Lower lobe of right lung (tissue), 2 donors: ENCODE measurements at regions not wholly inside any gene's neighbourhood (a gene's known extent, or its start where the extent isn't known, plus 50 kb on each side); places are given as distances from the start of the nearest gene placed in this dataset.

Experiments
- ATAC-seq, 2 donors: fragments of 200-7000 bp; cut with Tn5 transposase; one replicate each; pipeline ENCODE4 v1.9.1; 2020 to 2022; ENCODE audit warnings: mild to moderate bottlenecking in 2 of 2, moderate library complexity in 2 of 2
- DNase-seq: peaks from one replicate; pipeline ENCODE4 v3.0.0-alpha.2; 2020
- H3K27ac ChIP-seq: fragments of 200-600 bp; one replicate; pipeline ENCODE4 v1.8.0; 2022
- H3K27me3 ChIP-seq: fragments of 200-600 bp; one replicate; pipeline ENCODE4 v1.8.0; 2022; ENCODE audit warnings: low read depth
- H3K36me3 ChIP-seq: fragments of 200-600 bp; one replicate; pipeline ENCODE4 v1.8.0; 2022; ENCODE audit warnings: mild to moderate bottlenecking
- H3K4me1 ChIP-seq: fragments of 200-600 bp; one replicate; pipeline ENCODE4 v1.8.0; 2022
- H3K4me3 ChIP-seq: fragments of 200-600 bp; one replicate; pipeline ENCODE4 v1.8.0; 2022; ENCODE audit warnings: mild to moderate bottlenecking
- H3K9me3 ChIP-seq: fragments of 200-600 bp; one replicate; pipeline ENCODE4 v1.8.0; 2022
- intact Hi-C: fragments of 100-400 bp; cut with DNase I; formaldehyde crosslinking; loops from one replicate; pipeline ENCODE4 v1.11.0; 2022
- TF ChIP-seq, protein P1 (sequence below): fragments of 200-600 bp; IDR thresholded peaks from one replicate; pipeline ENCODE4 v1.8.0; 2022; ENCODE audit warnings: antibody characterized with exemption, mild to moderate bottlenecking
- donor health status: DM: no; HTN: yes; CAD: no; lungs with severe emphysema.

DNA sequence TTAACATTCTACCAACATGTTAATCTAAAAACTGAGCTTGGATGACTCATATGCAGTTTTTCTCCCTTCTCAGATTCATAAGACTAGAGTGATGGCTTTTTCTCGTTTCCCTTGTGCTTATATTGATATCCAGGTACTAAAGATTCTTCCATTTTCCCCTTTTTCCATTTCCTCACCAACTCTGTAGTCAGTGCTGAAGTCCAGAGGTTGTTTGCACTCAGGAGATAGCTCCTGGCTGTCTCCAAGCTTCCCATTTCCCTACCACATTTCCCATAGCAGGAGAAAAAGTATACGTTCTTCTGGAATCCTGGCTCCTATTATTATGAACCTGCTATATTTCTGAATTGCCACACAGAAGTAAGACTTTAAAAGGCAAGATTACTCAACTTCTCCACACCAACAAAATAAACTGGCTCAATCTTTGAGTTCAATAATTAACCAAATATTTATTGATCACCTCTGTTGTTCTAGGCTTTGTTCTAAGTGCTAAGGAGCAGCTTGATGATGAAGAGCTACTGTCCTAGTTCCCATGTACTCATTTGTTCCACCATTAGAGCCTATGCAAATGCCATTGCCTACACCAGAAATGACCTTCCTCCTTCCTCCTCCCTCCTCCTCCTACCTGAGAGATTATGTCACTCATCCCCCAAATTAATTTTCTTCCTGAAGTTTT, 454.4 kb upstream of the RPS6KA3 start:
- no peak overlapping the region for H3K4me3 ChIP-seq
- H3K4me1 ChIP-seq, result no peaks in the 10 kb centered on the region
- DNase-seq (no peak), ATAC-seq (no peak)
- H3K27me3 ChIP-seq, result no peaks in the 10 kb centered on the region
- no peaks in the 10 kb centered on the region for H3K36me3 ChIP-seq
- H3K9me3 ChIP-seq, result no peaks in the 10 kb centered on the region
- no peak overlapping the region for H3K27ac ChIP-seq
- TF ChIP-seq, protein P1, sequence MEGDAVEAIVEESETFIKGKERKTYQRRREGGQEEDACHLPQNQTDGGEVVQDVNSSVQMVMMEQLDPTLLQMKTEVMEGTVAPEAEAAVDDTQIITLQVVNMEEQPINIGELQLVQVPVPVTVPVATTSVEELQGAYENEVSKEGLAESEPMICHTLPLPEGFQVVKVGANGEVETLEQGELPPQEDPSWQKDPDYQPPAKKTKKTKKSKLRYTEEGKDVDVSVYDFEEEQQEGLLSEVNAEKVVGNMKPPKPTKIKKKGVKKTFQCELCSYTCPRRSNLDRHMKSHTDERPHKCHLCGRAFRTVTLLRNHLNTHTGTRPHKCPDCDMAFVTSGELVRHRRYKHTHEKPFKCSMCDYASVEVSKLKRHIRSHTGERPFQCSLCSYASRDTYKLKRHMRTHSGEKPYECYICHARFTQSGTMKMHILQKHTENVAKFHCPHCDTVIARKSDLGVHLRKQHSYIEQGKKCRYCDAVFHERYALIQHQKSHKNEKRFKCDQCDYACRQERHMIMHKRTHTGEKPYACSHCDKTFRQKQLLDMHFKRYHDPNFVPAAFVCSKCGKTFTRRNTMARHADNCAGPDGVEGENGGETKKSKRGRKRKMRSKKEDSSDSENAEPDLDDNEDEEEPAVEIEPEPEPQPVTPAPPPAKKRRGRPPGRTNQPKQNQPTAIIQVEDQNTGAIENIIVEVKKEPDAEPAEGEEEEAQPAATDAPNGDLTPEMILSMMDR, result no peak
- intact Hi-C loops, result no loop called here

DNA sequence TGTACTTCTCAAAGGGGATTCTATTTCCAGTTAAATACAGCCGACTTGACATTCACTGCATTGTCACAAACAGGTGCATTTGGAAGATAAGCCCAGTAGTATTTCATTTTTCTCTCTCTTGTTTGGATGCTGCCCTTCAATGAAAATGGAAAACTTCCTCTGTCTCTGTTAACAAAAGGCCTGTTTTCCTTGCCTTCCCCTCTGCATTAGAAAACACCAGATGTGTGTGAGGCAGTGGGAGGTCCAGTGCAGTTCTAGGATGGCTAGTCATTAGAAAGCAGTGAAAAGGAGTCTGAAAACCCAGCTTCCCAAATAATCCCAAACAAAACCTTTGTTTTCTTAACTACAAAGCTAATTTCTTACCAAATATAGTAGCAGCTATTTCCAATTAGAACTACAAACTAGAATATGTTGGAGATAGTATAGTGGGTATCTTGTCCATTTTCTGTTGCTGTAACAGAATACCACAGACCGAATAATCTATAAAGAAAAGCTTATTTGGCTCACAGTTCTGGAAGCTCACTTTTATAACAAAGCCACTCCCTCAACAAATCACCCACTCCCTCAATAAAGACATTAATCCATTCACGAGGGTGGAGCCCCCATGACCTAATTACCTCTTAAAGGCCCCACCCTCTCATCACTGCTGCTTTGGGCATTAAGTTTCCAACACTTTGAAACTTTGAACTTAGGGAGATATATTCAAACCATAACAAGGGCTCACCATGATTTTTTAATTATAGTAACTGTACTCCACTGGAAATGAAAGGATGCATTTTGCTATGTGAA, 452.1 kb upstream of the RPS6KA3 start:
- DNase-seq, result no peak
- H3K27ac ChIP-seq, result no peak overlapping the region
- no peak overlapping the region for H3K4me3 ChIP-seq
- H3K9me3 ChIP-seq, result no peaks in the 10 kb centered on the region
- no peaks in the 10 kb centered on the region for H3K27me3 ChIP-seq
- H3K4me1 ChIP-seq, result no peaks in the 10 kb centered on the region
- intact Hi-C loops, result no loop called here
- no peak for ATAC-seq
- no peaks in the 10 kb centered on the region for H3K36me3 ChIP-seq
- TF ChIP-seq, protein P1, result no peak

DNA sequence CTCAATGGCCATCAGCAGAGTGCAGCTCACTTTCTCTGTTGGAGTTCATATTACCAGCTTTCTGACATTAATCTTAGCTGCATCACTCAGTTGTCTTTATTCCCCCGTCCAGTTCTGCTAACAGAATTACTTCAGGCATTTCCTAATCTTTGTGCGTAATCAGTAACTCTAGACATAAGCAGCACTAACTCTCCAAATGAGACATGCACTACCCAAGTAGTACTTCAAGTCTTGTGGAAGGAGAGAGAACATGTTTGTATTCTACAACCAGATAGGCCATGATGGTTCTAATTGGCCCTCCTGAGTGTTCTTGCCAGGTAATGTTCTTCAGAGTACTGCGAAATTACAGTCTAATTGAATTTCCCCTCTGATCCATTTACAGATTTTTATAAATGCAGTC, 448.5 kb upstream of the RPS6KA3 start:
- Histone ChIP-seq H3K27me3 (no peaks in the 10 kb centered on the region), H3K36me3 (no peaks in the 10 kb centered on the region), H3K9me3 (no peaks in the 10 kb centered on the region), H3K27ac (no peak overlapping the region), H3K4me3 (no peak overlapping the region), H3K4me1 (no peaks in the 10 kb centered on the region)
- TF ChIP-seq, protein P1, result no peak
- intact Hi-C loops, result no loop called here
- no peak for DNase-seq
- peak; percentile 32 to 39 for ATAC-seq

DNA sequence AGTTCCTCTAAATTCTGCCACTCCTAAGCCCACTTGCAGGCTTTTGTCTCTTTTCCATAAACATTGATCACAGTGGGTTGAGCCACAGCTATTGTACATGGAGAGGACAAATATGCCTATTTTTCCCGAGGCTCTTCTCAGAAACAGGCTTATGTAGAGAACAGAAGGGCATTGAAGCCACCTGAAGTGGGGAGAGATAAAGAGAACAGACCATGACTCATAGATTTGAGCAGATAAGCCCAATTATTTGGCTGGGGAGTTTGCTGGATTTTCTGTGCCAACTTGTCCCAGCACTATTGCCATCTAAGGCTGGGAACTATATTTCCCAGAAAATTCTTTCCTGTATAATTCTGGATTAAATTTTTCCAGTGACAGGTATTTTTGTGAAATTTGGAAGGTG, 446.1 kb upstream of the RPS6KA3 start:
- TF ChIP-seq, protein P1, result no peak
- H3K27me3 ChIP-seq, result no peaks in the 10 kb centered on the region
- DNase-seq, result no peak
- intact Hi-C loops, result no loop called here
- no peak overlapping the region for H3K27ac ChIP-seq
- no peaks in the 10 kb centered on the region for H3K36me3 ChIP-seq
- no peak overlapping the region for H3K4me3 ChIP-seq
- ATAC-seq, result no peak
- no peaks in the 10 kb centered on the region for H3K4me1 ChIP-seq
- H3K9me3 ChIP-seq, result no peaks in the 10 kb centered on the region

DNA sequence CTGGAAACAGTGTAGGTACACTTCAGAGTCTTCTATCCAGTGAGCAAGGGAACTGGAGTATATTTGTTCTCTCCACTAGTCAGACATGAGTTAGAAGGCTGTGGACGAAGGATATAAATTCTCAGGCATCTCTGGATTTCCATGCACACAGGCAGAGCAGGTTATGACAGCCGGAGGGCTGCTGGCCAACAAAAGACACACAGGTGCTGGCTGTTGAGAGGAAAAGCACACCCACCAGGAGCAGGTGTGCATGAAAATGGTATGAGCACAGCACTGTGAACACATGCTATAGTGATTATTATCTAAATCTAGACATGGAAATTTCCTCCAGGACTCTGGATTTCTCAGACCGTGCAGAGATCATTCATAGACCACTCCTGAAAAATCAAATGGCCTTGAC, 444.7 kb upstream of the RPS6KA3 start:
- ATAC-seq (no peak), DNase-seq (no peak)
- no peaks in the 10 kb centered on the region for H3K4me1 ChIP-seq
- no peak overlapping the region for H3K27ac ChIP-seq
- intact Hi-C loops, result no loop called here
- H3K4me3 ChIP-seq, result no peak overlapping the region
- H3K9me3 ChIP-seq, result no peaks in the 10 kb centered on the region
- no peaks in the 10 kb centered on the region for H3K36me3 ChIP-seq
- TF ChIP-seq, protein P1, result no peak
- no peaks in the 10 kb centered on the region for H3K27me3 ChIP-seq
